ENCODE measurements at regions not wholly inside any gene's neighbourhood (a gene's known extent, or its start where the extent isn't known, plus 50 kb on each side); places are given as distances from the start of the nearest gene placed in this dataset.

GRCh38 chr7:91512958-91513357, 248.7 kb downstream of the FZD1 start:
- intact Hi-C loops (cut with DNase I, micrococcal nuclease): no loop called here
- Histone ChIP-seq H3K4me1 (ENCODE audit: low read depth) (no peaks in the 10 kb centered on the region), H3K9me3 (no peaks in the 10 kb centered on the region), H3K36me3 (ENCODE audit: low read depth) (no peaks in the 10 kb centered on the region), H3K4me3 (no peak overlapping the region)
- no peak for TF ChIP-seq CTCF (IDR thresholded peaks at IDR 0.05)
- DNase-seq (no peak), ATAC-seq (no peak)

DNA sequence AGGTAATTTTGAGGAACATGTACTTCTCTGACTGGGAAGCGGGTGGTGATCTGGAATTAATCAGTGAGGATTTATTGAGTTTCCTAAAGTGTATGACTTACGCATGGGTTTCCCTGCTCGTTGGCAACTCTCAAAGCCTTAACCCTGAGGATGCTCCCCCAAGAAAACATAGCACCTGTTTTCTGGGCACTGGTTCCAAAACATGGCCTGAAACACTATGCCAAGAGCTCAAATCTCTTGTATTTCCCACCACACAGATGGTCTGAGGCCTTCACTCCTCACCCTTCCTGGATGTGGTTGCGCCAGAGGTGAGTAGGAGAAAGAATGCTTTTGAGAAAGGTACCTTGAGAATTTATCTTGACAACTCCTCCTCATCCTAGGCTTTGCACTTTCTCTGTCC, 250.4 kb downstream of the FZD1 start:
- intact Hi-C loops (cut with DNase I, micrococcal nuclease): no loop called here
- ATAC-seq: no peak
- Histone ChIP-seq H3K4me1 (ENCODE audit: low read depth) (no peaks in the 10 kb centered on the region), H3K36me3 (ENCODE audit: low read depth) (no peaks in the 10 kb centered on the region), H3K9me3 (no peaks in the 10 kb centered on the region), H3K4me3 (no peak overlapping the region)
- TF ChIP-seq CTCF (IDR thresholded peaks at IDR 0.05): no peak
- no peak for DNase-seq

GRCh38 chr7:91515961-91516360, 251.7 kb downstream of the FZD1 start:
- DNase-seq: no peak
- Histone ChIP-seq H3K9me3 (no peaks in the 10 kb centered on the region), H3K4me3 (no peak overlapping the region), H3K36me3 (ENCODE audit: low read depth) (no peaks in the 10 kb centered on the region), H3K4me1 (ENCODE audit: low read depth) (no peaks in the 10 kb centered on the region)
- no peak for ATAC-seq
- intact Hi-C loops (cut with DNase I, micrococcal nuclease): no loop called here
- no peak for TF ChIP-seq CTCF (IDR thresholded peaks at IDR 0.05)

- H3K4me3 ChIP-seq: no peak overlapping the region
- H3K9me3 ChIP-seq: no peaks in the 10 kb centered on the region
- no peaks in the 10 kb centered on the region for H3K4me1 ChIP-seq (ENCODE audit: low read depth)
- no peak for ATAC-seq
- intact Hi-C loops (cut with DNase I, micrococcal nuclease): no loop called here
- no peak for DNase-seq
- TF ChIP-seq CTCF (IDR thresholded peaks at IDR 0.05): no peak
- H3K36me3 ChIP-seq (ENCODE audit: low read depth): no peaks in the 10 kb centered on the region
These were observed 253.1 kb downstream of the FZD1 start for GRCh38 chr7:91517201-91517785.

DNA sequence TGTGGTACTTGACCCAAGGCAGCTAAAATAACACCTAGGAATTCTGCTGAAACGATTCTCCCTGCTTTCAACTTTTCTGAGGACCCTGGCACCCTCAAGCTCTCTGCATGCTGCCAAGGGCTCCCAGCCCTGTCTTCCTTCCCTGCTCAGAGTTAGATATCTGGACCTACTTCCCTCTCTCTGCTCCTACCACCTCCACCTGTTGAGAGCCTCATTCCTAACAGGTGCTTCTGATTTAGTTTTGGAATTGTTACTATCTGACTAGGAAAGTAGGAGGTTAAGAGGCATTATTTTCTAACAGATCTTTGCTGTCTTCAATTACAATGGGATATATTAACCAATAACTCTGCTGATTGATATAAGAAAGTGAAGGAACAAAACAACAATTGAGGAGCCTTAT, 253.8 kb downstream of the FZD1 start:
- no peak overlapping the region for H3K4me3 ChIP-seq
- no peak for ATAC-seq
- intact Hi-C loops (cut with DNase I, micrococcal nuclease): no loop called here
- H3K36me3 ChIP-seq (ENCODE audit: low read depth): no peaks in the 10 kb centered on the region
- no peaks in the 10 kb centered on the region for H3K9me3 ChIP-seq
- TF ChIP-seq CTCF (IDR thresholded peaks at IDR 0.05): no peak
- no peak for DNase-seq
- H3K4me1 ChIP-seq (ENCODE audit: low read depth): no peaks in the 10 kb centered on the region
